EL (cell line): ENCODE measurements at regions not wholly inside any gene's neighbourhood (a gene's known extent, or its start where the extent isn't known, plus 50 kb on each side); places are given as distances from the start of the nearest gene placed in this dataset.
"Not testable (repeated sequence)": the region's sequence is repeated elsewhere in the genome, so short reads cannot be mapped to it uniquely, and the experiment has no call there.

Source experiments
- DNase-seq: peaks from one replicate; pipeline ENCODE4 v3.0.0-alpha.2; 2016

- DNase-seq: no peak
Observed at GRCh38 chr6:21710908-21711627, 117.5 kb downstream of the SOX4 start.

GRCh38 chr6:21712213-21712612 is 118.7 kb downstream of the SOX4 start:
- no peak for DNase-seq

GRCh38 chr6:21713481-21713880 is 119.9 kb downstream of the SOX4 start:
- no peak for DNase-seq

GRCh38 chr6:21715180-21715579 is 121.6 kb downstream of the SOX4 start:
- DNase-seq: no peak

- DNase-seq: no peak
Observed at GRCh38 chr6:21722510-21722909, 129.0 kb downstream of the SOX4 start.

- DNase-seq: no peak
Observed at GRCh38 chr6:21726676-21727075, 133.1 kb downstream of the SOX4 start.

GRCh38 chr6:21728141-21728540 is 134.6 kb downstream of the SOX4 start:
- DNase-seq: no peak

- DNase-seq: no peak
Observed at GRCh38 chr6:21729431-21729830, 135.9 kb downstream of the SOX4 start.

- no peak for DNase-seq
Observed at GRCh38 chr6:21730533-21730932, 137.0 kb downstream of the SOX4 start.

- DNase-seq: peak; percentile 57
Observed at GRCh38 chr6:21731411-21732031, 138.0 kb downstream of the SOX4 start.

- not testable (repeated sequence) for DNase-seq
Observed at GRCh38 chr6:21732032-21732730, 138.6 kb downstream of the SOX4 start.

- no peak for DNase-seq
Observed at GRCh38 chr6:21732731-21733130, 139.2 kb downstream of the SOX4 start.

- no peak for DNase-seq
Observed at GRCh38 chr6:21733311-21733710, 139.8 kb downstream of the SOX4 start.

GRCh38 chr6:21734204-21734603 is 140.7 kb downstream of the SOX4 start:
- DNase-seq: no peak

GRCh38 chr6:21738180-21739094 is 144.9 kb downstream of the SOX4 start:
- DNase-seq: no peak

- DNase-seq: no peak
Observed at GRCh38 chr6:21739241-21739640, 145.7 kb downstream of the SOX4 start.

- no peak for DNase-seq
Observed at GRCh38 chr6:21739838-21740237, 146.3 kb downstream of the SOX4 start.

- DNase-seq: no peak
Observed at GRCh38 chr6:21740376-21741124, 147.0 kb downstream of the SOX4 start.

- DNase-seq: no peak
Observed at GRCh38 chr6:21741221-21742109, 147.9 kb downstream of the SOX4 start.

- DNase-seq: peak; percentile 68
Observed at GRCh38 chr6:21742238-21742660, 148.7 kb downstream of the SOX4 start.

- no peak for DNase-seq
Observed at GRCh38 chr6:21744331-21744730, 150.8 kb downstream of the SOX4 start.
